GM18499 (cell line): ENCODE measurements at regions not wholly inside any gene's neighbourhood (a gene's known extent, or its start where the extent isn't known, plus 50 kb on each side); places are given as distances from the start of the nearest gene placed in this dataset.

Experiments used
- ATAC-seq: cut with Tn5 transposase; IDR thresholded peaks from one replicate; pipeline ENCODE4 v1.9.1; 2021; ENCODE audit warnings: moderate number of reproducible peaks; ENCODE audit not compliant: insufficient read depth, unreplicated experiment

GRCh38 chr11:59302991-59303390 lies 55.7 kb upstream of the OR5AN1 start:
- no peak for ATAC-seq

GRCh38 chr11:59295435-59295834 lies 63.3 kb upstream of the OR5AN1 start:
- ATAC-seq, result no peak

GRCh38 chr11:59292611-59293010 lies 66.1 kb upstream of the OR5AN1 start:
- no peak for ATAC-seq

GRCh38 chr11:59291228-59291627 lies 67.5 kb upstream of the OR5AN1 start:
- ATAC-seq, result no peak

- ATAC-seq, result no peak
Measured at GRCh38 chr11:59289356-59290181, 69.1 kb upstream of the OR5AN1 start.

- ATAC-seq, result no peak
Measured at GRCh38 chr11:59285716-59286260, 72.9 kb upstream of the OR5AN1 start.

GRCh38 chr11:59284773-59285129 lies 72.0 kb upstream of the MPEG1 start:
- no peak for ATAC-seq

- ATAC-seq, result peak; percentile 51
Measured at GRCh38 chr11:59283825-59284772, 71.4 kb upstream of the MPEG1 start.

GRCh38 chr11:59283311-59283710 lies 70.6 kb upstream of the MPEG1 start:
- ATAC-seq, result no peak

- ATAC-seq, result no peak
Measured at GRCh38 chr11:59281177-59281576, 68.5 kb upstream of the MPEG1 start.

GRCh38 chr11:59273373-59273841 lies 60.7 kb upstream of the MPEG1 start:
- ATAC-seq, result peak; percentile 97

GRCh38 chr11:59272771-59273372 lies 60.1 kb upstream of the MPEG1 start:
- ATAC-seq, result no peak

- ATAC-seq, result no peak
Measured at GRCh38 chr11:59271811-59272327, 59.1 kb upstream of the MPEG1 start.

GRCh38 chr11:59271247-59271755 lies 58.6 kb upstream of the MPEG1 start:
- ATAC-seq, result no peak

- no peak for ATAC-seq
Measured at GRCh38 chr11:59267736-59268475, 55.2 kb upstream of the MPEG1 start.

GRCh38 chr11:59267196-59267595 lies 54.5 kb upstream of the MPEG1 start:
- peak; percentile 50 for ATAC-seq

GRCh38 chr11:59266491-59266890 lies 53.8 kb upstream of the MPEG1 start:
- no peak for ATAC-seq

- ATAC-seq, result no peak
Measured at GRCh38 chr11:59265735-59266134, 53.0 kb upstream of the MPEG1 start.

GRCh38 chr11:59264736-59265135 lies 52.0 kb upstream of the MPEG1 start:
- no peak for ATAC-seq
